Nephron progenitor cell (in vitro differentiated cells): ENCODE measurements at regions not wholly inside any gene's neighbourhood (a gene's known extent, or its start where the extent isn't known, plus 50 kb on each side); places are given as distances from the start of the nearest gene placed in this dataset.

Source experiments
- DNase-seq: peaks from one replicate; pipeline ENCODE4 v3.0.0; 2021
- H3K27ac Mint-ChIP-seq: 2 replicates; pipeline ENCODE4 v1.8.0; 2021; ENCODE audit warnings: mild to moderate bottlenecking, moderate library complexity, mixed read lengths
- H3K27me3 Mint-ChIP-seq: 2 replicates; pipeline ENCODE4 v1.8.0; 2021; ENCODE audit warnings: mild to moderate bottlenecking, low read depth, mixed read lengths; ENCODE audit not compliant: poor library complexity
- H3K36me3 Mint-ChIP-seq: 2 replicates; pipeline ENCODE4 v1.8.0; 2021; ENCODE audit warnings: low read depth, mixed read lengths
- H3K4me1 Mint-ChIP-seq: 2 replicates; pipeline ENCODE4 v1.8.0; 2021; ENCODE audit warnings: mixed read lengths
- H3K4me3 Mint-ChIP-seq: 2 replicates; pipeline ENCODE4 v1.8.0; 2021; ENCODE audit warnings: mild to moderate bottlenecking, moderate library complexity, mixed read lengths
- H3K9me3 Mint-ChIP-seq: 2 replicates; pipeline ENCODE4 v1.8.0; 2021; ENCODE audit warnings: mild to moderate bottlenecking, moderate library complexity, mixed read lengths
- CTCF ChIP-seq: fragments of 200-600 bp; sonication (generic); IDR thresholded peaks from 2 replicates; pipeline ENCODE4 v1.5.0; 2021; ENCODE audit warnings: antibody characterized with exemption

GRCh38 chr9:13387734-13388067 is 108.2 kb upstream of the MPDZ start:
- peaks cover 62% of the 10 kb centered on the region for H3K9me3 Mint-ChIP-seq
- no peak for DNase-seq
- no peak for TF ChIP-seq CTCF
- H3K4me1 Mint-ChIP-seq: no peaks in the 10 kb centered on the region
- H3K4me3 Mint-ChIP-seq: no peak overlapping the region
- H3K36me3 Mint-ChIP-seq: peaks cover 29% of the 10 kb centered on the region
- no peaks in the 10 kb centered on the region for H3K27me3 Mint-ChIP-seq
- no peak overlapping the region for H3K27ac Mint-ChIP-seq

GRCh38 chr9:13386935-13387733 is 107.6 kb upstream of the MPDZ start:
- peaks cover 58% of the 10 kb centered on the region for H3K9me3 Mint-ChIP-seq
- no peak for TF ChIP-seq CTCF
- H3K27me3 Mint-ChIP-seq: no peaks in the 10 kb centered on the region
- no peaks in the 10 kb centered on the region for H3K4me1 Mint-ChIP-seq
- no peak for DNase-seq
- no peak overlapping the region for H3K4me3 Mint-ChIP-seq
- peaks cover 27% of the 10 kb centered on the region for H3K36me3 Mint-ChIP-seq
- no peak overlapping the region for H3K27ac Mint-ChIP-seq

- H3K36me3 Mint-ChIP-seq: peaks cover 19% of the 10 kb centered on the region
- H3K27ac Mint-ChIP-seq: no peak overlapping the region
- H3K27me3 Mint-ChIP-seq: no peaks in the 10 kb centered on the region
- no peak overlapping the region for H3K4me3 Mint-ChIP-seq
- no peaks in the 10 kb centered on the region for H3K4me1 Mint-ChIP-seq
- H3K9me3 Mint-ChIP-seq: peaks cover 50% of the 10 kb centered on the region
- DNase-seq: no peak
- TF ChIP-seq CTCF: no peak
Measured at GRCh38 chr9:13386316-13386715, 106.8 kb upstream of the MPDZ start.

GRCh38 chr9:13383855-13384254 is 104.4 kb upstream of the MPDZ start:
- DNase-seq: no peak
- Mint-ChIP-seq H3K9me3 (peaks cover 25% of the 10 kb centered on the region), H3K4me3 (no peak overlapping the region), H3K27me3 (no peaks in the 10 kb centered on the region), H3K36me3 (peaks cover 13% of the 10 kb centered on the region), H3K4me1 (no peaks in the 10 kb centered on the region), H3K27ac (no peak overlapping the region)
- no peak for TF ChIP-seq CTCF

GRCh38 chr9:13383216-13383615 is 103.7 kb upstream of the MPDZ start:
- Mint-ChIP-seq H3K27me3 (no peaks in the 10 kb centered on the region), H3K4me1 (peaks cover 2% of the 10 kb centered on the region), H3K4me3 (no peak overlapping the region), H3K36me3 (peaks cover 13% of the 10 kb centered on the region), H3K27ac (no peak overlapping the region), H3K9me3 (peaks cover 25% of the 10 kb centered on the region)
- TF ChIP-seq CTCF: no peak
- no peak for DNase-seq

GRCh38 chr9:13382595-13382994 is 103.1 kb upstream of the MPDZ start:
- Mint-ChIP-seq H3K4me3 (no peak overlapping the region), H3K9me3 (peaks cover 25% of the 10 kb centered on the region), H3K27me3 (no peaks in the 10 kb centered on the region), H3K36me3 (peaks cover 13% of the 10 kb centered on the region), H3K4me1 (peaks cover 5% of the 10 kb centered on the region), H3K27ac (no peak overlapping the region)
- no peak for TF ChIP-seq CTCF
- DNase-seq: no peak
